ENCODE measurements at regions not wholly inside any gene's neighbourhood (a gene's known extent, or its start where the extent isn't known, plus 50 kb on each side); places are given as distances from the start of the nearest gene placed in this dataset.
"Not testable (repeated sequence)": the region's sequence is repeated elsewhere in the genome, so short reads cannot be mapped to it uniquely, and the experiment has no call there.

GRCh38 chr4:114034189-114034588 is 54.7 kb upstream of the ARSJ start:
- FAIRE-seq, result no peak

- FAIRE-seq, result no peak
These were observed 57.0 kb upstream of the ARSJ start for GRCh38 chr4:114036426-114036825.

- no peak for FAIRE-seq
These were observed 57.4 kb upstream of the ARSJ start for GRCh38 chr4:114036864-114037263.

- FAIRE-seq, result no peak
These were observed 58.5 kb upstream of the ARSJ start for GRCh38 chr4:114037988-114038387.

GRCh38 chr4:114038762-114039387 is 59.4 kb upstream of the ARSJ start:
- FAIRE-seq, result no peak

GRCh38 chr4:114040319-114041116 is 61.1 kb upstream of the ARSJ start:
- FAIRE-seq, result no peak

GRCh38 chr4:114041117-114041475 is 61.6 kb upstream of the ARSJ start:
- FAIRE-seq, result no peak

GRCh38 chr4:114043116-114043515 is 63.7 kb upstream of the ARSJ start:
- no peak for FAIRE-seq

GRCh38 chr4:114044351-114044750 is 64.9 kb upstream of the ARSJ start:
- not testable (repeated sequence) for FAIRE-seq

GRCh38 chr4:114046331-114046730 is 66.9 kb upstream of the ARSJ start:
- FAIRE-seq, result no peak

GRCh38 chr4:114048154-114048553 is 68.7 kb upstream of the ARSJ start:
- not testable (repeated sequence) for FAIRE-seq

- FAIRE-seq, result no peak
These were observed 72.8 kb upstream of the ARSJ start for GRCh38 chr4:114052227-114052626.

GRCh38 chr4:114056599-114056998 is 77.2 kb upstream of the ARSJ start:
- no peak for FAIRE-seq

- FAIRE-seq, result no peak
These were observed 78.3 kb upstream of the ARSJ start for GRCh38 chr4:114057746-114058145.

GRCh38 chr4:114062499-114062898 is 83.1 kb upstream of the ARSJ start:
- FAIRE-seq, result no peak

- FAIRE-seq, result no peak
These were observed 93.3 kb upstream of the ARSJ start for GRCh38 chr4:114072781-114073180.

GRCh38 chr4:114076899-114077570 is 97.6 kb upstream of the ARSJ start:
- no peak for FAIRE-seq

GRCh38 chr4:114077610-114078009 is 98.2 kb upstream of the ARSJ start:
- no peak for FAIRE-seq

GRCh38 chr4:114078636-114079035 is 99.2 kb upstream of the ARSJ start:
- no peak for FAIRE-seq

GRCh38 chr4:114081783-114082182 is 102.3 kb upstream of the ARSJ start:
- no peak for FAIRE-seq

- FAIRE-seq, result no peak
These were observed 102.9 kb upstream of the ARSJ start for GRCh38 chr4:114082348-114082747.

- FAIRE-seq, result no peak
These were observed 106.3 kb upstream of the ARSJ start for GRCh38 chr4:114085611-114086345.

GRCh38 chr4:114087596-114088230 is 108.3 kb upstream of the ARSJ start:
- no peak for FAIRE-seq
